Lower leg skin (tissue), 3 donors: ENCODE measurements at regions not wholly inside any gene's neighbourhood (a gene's known extent, or its start where the extent isn't known, plus 50 kb on each side); places are given as distances from the start of the nearest gene placed in this dataset.

Experiments
- POLR2A ChIP-seq, 2 donors: fragments of 450-650 bp; IDR thresholded peaks; one replicate each; pipeline ENCODE4 v1.6.1; 2016 to 2017; ENCODE audit warnings: antibody characterized with exemption in 2 of 2, mild to moderate bottlenecking in 1 of 2, moderate library complexity in 1 of 2
- TF ChIP-seq, protein P1 (sequence below), 3 donors: fragments of 450-650 bp; IDR thresholded peaks; one replicate each; pipeline ENCODE4 v1.5.1; 2016; ENCODE audit warnings: antibody characterized with exemption in 3 of 3, mild to moderate bottlenecking in 3 of 3, moderate library complexity in 2 of 3

GRCh38 chr11:116258821-116259220, 514.0 kb downstream of the BUD13 start:
- TF ChIP-seq, protein P1, sequence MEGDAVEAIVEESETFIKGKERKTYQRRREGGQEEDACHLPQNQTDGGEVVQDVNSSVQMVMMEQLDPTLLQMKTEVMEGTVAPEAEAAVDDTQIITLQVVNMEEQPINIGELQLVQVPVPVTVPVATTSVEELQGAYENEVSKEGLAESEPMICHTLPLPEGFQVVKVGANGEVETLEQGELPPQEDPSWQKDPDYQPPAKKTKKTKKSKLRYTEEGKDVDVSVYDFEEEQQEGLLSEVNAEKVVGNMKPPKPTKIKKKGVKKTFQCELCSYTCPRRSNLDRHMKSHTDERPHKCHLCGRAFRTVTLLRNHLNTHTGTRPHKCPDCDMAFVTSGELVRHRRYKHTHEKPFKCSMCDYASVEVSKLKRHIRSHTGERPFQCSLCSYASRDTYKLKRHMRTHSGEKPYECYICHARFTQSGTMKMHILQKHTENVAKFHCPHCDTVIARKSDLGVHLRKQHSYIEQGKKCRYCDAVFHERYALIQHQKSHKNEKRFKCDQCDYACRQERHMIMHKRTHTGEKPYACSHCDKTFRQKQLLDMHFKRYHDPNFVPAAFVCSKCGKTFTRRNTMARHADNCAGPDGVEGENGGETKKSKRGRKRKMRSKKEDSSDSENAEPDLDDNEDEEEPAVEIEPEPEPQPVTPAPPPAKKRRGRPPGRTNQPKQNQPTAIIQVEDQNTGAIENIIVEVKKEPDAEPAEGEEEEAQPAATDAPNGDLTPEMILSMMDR (IDR thresholded peaks at IDR 0.05): no peak
- TF ChIP-seq POLR2A (IDR thresholded peaks at IDR 0.05): no peak
